HCT116 (cell line): ENCODE measurements at regions not wholly inside any gene's neighbourhood (a gene's known extent, or its start where the extent isn't known, plus 50 kb on each side); places are given as distances from the start of the nearest gene placed in this dataset.

Experiments used
- CTCF ChIP-seq, 3 experiments: fragments of 200-600 bp in 1 of 3; sonication (generic) in 1 of 3; IDR thresholded peaks in 2 of 3; conservative IDR thresholded peaks in 1 of 3; 2 replicates each; pipeline ENCODE4 v1.5.1; 2012 to 2017; ENCODE audit warnings: low read depth in 2 of 3, low read length in 2 of 3, antibody characterized with exemption in 1 of 3, borderline replicate concordance in 1 of 3, control low read depth in 1 of 3, mild to moderate bottlenecking in 1 of 3, mixed read lengths in 1 of 3, mixed run types in 1 of 3, moderate library complexity in 1 of 3; ENCODE audit not compliant: insufficient read depth in 1 of 3
- POLR2A ChIP-seq: IDR thresholded peaks from 2 replicates; pipeline ENCODE4 v1.7.0; 2011; ENCODE audit warnings: borderline replicate concordance; ENCODE audit not compliant: insufficient read depth, insufficient read length; ENCODE audit errors: extremely low read depth
- POLR2AphosphoS5 ChIP-seq: IDR thresholded peaks from 2 replicates; pipeline ENCODE4 v1.6.1; 2011; ENCODE audit warnings: mild to moderate bottlenecking, low read depth, low read length, moderate library complexity
- RAD21 ChIP-seq: IDR thresholded peaks from 2 replicates; pipeline ENCODE4 v1.6.1; 2012; ENCODE audit warnings: low read depth, mild to moderate bottlenecking
- SIN3A ChIP-seq: IDR thresholded peaks from 2 replicates; pipeline ENCODE4 v1.6.1; 2012; ENCODE audit warnings: low read depth
- TCF7L2 ChIP-seq: IDR thresholded peaks from 2 replicates; pipeline ENCODE4 v1.7.0; 2011; ENCODE audit warnings: borderline replicate concordance, inconsistent platforms; ENCODE audit not compliant: insufficient read depth, insufficient read length; ENCODE audit errors: extremely low read depth
- ZBTB33 ChIP-seq: IDR thresholded peaks from 2 replicates; pipeline ENCODE4 v1.6.1; 2011; ENCODE audit warnings: mild to moderate bottlenecking, low read length, moderate library complexity; ENCODE audit not compliant: insufficient replicate concordance; ENCODE audit errors: extremely low read depth

DNA sequence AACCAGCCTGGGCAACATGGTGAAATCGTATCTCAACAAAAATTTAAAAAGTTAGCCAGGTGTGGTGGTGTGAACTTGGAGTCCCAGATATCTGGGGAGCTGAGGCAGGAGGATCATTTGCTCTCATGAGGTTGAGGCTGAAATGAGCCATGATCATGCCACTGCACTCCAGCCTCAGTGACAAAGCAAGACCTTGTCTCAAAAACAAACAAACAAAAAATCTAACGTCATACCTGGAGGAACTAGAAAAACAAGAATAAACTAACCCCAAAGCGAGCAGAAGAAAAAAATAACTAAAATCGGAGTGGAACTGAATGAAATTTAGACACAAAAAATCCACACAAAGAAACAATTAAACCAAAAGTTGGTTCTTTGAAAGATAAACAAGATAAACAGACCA is 1885.1 kb downstream of the OLFM4 start:
- no peak for TF ChIP-seq ZBTB33
- TF ChIP-seq CTCF (IDR thresholded peaks at IDR 0.05 in 2 of 3, conservative IDR thresholded peaks at IDR 0.05 in 1 of 3; ENCODE audit: borderline replicate concordance in 1 of 3, insufficient read depth in 1 of 3, low read depth in 2 of 3, low read length in 2 of 3): no peak
- no peak for TF ChIP-seq POLR2A
- TF ChIP-seq RAD21: no peak
- TF ChIP-seq TCF7L2: no peak
- no peak for TF ChIP-seq POLR2AphosphoS5
- TF ChIP-seq SIN3A: no peak
